ENCODE measurements at regions not wholly inside any gene's neighbourhood (a gene's known extent, or its start where the extent isn't known, plus 50 kb on each side); places are given as distances from the start of the nearest gene placed in this dataset.

GRCh38 chr6:167548451-167548850 lies 223.6 kb downstream of the TTLL2 start:
- no peak for DNase-seq (ENCODE audit: low read depth, low spot score)
- ChIA-PET POLR2A (no interaction called here), CTCF (no interaction called here)
- TF ChIP-seq, protein P1, sequence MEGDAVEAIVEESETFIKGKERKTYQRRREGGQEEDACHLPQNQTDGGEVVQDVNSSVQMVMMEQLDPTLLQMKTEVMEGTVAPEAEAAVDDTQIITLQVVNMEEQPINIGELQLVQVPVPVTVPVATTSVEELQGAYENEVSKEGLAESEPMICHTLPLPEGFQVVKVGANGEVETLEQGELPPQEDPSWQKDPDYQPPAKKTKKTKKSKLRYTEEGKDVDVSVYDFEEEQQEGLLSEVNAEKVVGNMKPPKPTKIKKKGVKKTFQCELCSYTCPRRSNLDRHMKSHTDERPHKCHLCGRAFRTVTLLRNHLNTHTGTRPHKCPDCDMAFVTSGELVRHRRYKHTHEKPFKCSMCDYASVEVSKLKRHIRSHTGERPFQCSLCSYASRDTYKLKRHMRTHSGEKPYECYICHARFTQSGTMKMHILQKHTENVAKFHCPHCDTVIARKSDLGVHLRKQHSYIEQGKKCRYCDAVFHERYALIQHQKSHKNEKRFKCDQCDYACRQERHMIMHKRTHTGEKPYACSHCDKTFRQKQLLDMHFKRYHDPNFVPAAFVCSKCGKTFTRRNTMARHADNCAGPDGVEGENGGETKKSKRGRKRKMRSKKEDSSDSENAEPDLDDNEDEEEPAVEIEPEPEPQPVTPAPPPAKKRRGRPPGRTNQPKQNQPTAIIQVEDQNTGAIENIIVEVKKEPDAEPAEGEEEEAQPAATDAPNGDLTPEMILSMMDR (IDR thresholded peaks at IDR 0.05; ENCODE audit: insufficient read depth, low read length, missing control alignments): no peak
- no peak overlapping the region for H3K4me3 ChIP-seq (ENCODE audit: low read depth, low read length)

DNA sequence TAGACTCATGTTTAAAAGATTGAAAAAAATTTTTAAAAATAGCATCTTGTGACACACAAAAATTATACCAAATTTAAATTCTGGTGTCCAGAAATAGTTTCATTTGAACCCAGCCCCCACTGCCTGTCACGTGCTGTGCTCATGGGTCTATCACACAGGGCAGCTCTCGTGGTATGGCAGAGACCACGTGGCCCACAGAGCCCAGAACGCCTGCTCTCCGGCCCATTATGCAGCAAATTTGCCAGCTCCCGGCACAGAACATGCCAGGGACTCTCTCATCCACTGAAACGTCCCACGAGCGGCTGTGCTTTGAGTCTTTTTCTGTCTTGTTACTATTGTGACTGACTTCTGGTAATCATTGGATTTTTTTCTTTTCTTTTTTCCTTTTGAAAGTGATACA lies 224.3 kb downstream of the TTLL2 start:
- ChIA-PET CTCF (no interaction called here), POLR2A (no interaction called here)
- DNase-seq (ENCODE audit: low read depth, low spot score): no peak
- TF ChIP-seq, protein P1 (IDR thresholded peaks at IDR 0.05; ENCODE audit: insufficient read depth, low read length, missing control alignments): no peak
- H3K4me3 ChIP-seq (ENCODE audit: low read depth, low read length): no peak overlapping the region

DNA sequence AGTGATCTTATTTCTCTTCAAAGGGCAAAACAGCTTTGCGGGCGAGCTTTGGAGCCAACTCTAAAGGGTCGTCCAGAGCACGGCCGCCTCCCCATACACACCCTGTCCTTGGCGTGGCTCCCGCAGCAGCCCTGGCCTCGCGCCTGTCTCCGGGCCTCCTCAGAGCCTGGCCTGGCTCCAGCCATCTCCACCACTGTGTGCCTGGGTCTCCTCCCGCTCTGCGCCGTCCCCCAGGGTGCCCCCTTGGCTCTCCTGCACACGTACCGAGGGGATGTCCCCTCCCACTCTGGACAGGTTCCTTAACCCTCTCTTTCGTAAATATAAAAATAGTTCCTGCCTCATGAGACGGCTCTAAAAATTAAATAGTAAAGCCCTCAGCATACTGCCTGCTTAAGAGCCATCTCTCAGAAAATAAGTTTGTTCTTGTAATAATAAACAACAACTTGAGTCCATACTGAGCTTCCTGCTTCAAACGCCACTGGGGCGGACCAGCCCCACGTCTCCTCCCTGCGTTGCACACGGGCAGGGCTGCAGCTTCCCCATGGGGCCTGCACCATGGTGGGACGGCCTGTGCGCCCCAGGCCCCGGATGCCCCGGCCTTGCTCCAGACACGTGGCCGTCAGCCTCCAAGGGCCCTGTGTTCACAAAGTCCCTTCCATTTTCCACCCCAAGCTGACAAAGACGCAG lies 226.2 kb downstream of the TTLL2 start:
- CTCF ChIA-PET: no interaction called here

GRCh38 chr6:167551628-167552257 lies 226.9 kb downstream of the TTLL2 start:
- CTCF ChIA-PET: no interaction called here

More for the DNA sequence above, 226.2 kb downstream of the TTLL2 start:
- no peak for DNase-seq (ENCODE audit: low read depth, low spot score)
- no peak overlapping the region for H3K4me3 ChIP-seq (ENCODE audit: low read depth, low read length)
- TF ChIP-seq, protein P1 (IDR thresholded peaks at IDR 0.05; ENCODE audit: insufficient read depth, low read length, missing control alignments): no peak
- POLR2A ChIA-PET: no interaction called here

GRCh38 chr6:167552258-167552630 lies 227.4 kb downstream of the TTLL2 start:
- CTCF ChIA-PET: no interaction called here
- no peak overlapping the region for H3K4me3 ChIP-seq (ENCODE audit: low read depth, low read length)
- TF ChIP-seq, protein P1 (IDR thresholded peaks at IDR 0.05; ENCODE audit: insufficient read depth, low read length, missing control alignments): no peak
- POLR2A ChIA-PET: no interaction called here
- DNase-seq (ENCODE audit: low read depth, low spot score): no peak

More at GRCh38 chr6:167551628-167552257, 226.9 kb downstream of the TTLL2 start:
- DNase-seq (ENCODE audit: low read depth, low spot score): no peak
- POLR2A ChIA-PET: no interaction called here
- H3K4me3 ChIP-seq (ENCODE audit: low read depth, low read length): no peak overlapping the region
- TF ChIP-seq, protein P1 (IDR thresholded peaks at IDR 0.05; ENCODE audit: insufficient read depth, low read length, missing control alignments): no peak

GRCh38 chr6:167552961-167553735 lies 228.3 kb downstream of the TTLL2 start:
- no peak overlapping the region for H3K4me3 ChIP-seq (ENCODE audit: low read depth, low read length)
- CTCF ChIA-PET: no interaction called here
- DNase-seq (ENCODE audit: low read depth, low spot score): no peak
- POLR2A ChIA-PET: no interaction called here
- TF ChIP-seq, protein P1 (IDR thresholded peaks at IDR 0.05; ENCODE audit: insufficient read depth, low read length, missing control alignments): no peak

Measured in AG04449 (cell line).